LNCaP clone FGC (cell line): ENCODE measurements at regions not wholly inside any gene's neighbourhood (a gene's known extent, or its start where the extent isn't known, plus 50 kb on each side); places are given as distances from the start of the nearest gene placed in this dataset.

Experiments used
- DNase-seq: peaks from one replicate; pipeline ENCODE4 v3.0.0-alpha.2; 2011; ENCODE audit warnings: low read depth
- H3K4me3 ChIP-seq: 2 replicates; pipeline ENCODE4 v1.5.1; 2011; ENCODE audit warnings: mild to moderate bottlenecking, low read depth, low read length, control low read depth
- TF ChIP-seq, protein P1 (sequence below): IDR thresholded peaks from 2 replicates; pipeline ENCODE4 v1.5.1; 2012; ENCODE audit warnings: mild to moderate bottlenecking; ENCODE audit not compliant: control insufficient read depth, insufficient read depth; ENCODE audit errors: extremely low read depth

DNA sequence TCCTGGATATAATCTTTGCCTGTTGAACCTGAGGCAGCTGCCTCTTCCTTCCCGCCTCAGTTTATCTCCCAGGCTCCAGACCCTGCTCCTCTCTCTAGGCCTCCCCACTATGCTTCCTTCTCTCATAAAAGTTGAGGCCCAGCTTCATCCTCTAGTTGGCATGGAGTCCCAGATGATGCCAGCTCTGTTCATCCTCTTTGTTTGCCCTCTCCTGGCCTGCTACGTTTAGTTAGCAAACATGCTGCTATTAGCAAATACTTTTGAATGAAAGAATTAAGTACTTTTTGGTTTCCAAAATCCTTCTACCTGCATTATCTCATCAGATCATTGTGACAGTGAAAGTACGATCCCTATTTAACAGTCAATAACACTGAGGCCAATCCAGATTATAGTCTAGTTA lies 472.5 kb downstream of the COG6 start:
- H3K4me3 ChIP-seq, result no peak overlapping the region
- DNase-seq, result no peak
- TF ChIP-seq, protein P1, sequence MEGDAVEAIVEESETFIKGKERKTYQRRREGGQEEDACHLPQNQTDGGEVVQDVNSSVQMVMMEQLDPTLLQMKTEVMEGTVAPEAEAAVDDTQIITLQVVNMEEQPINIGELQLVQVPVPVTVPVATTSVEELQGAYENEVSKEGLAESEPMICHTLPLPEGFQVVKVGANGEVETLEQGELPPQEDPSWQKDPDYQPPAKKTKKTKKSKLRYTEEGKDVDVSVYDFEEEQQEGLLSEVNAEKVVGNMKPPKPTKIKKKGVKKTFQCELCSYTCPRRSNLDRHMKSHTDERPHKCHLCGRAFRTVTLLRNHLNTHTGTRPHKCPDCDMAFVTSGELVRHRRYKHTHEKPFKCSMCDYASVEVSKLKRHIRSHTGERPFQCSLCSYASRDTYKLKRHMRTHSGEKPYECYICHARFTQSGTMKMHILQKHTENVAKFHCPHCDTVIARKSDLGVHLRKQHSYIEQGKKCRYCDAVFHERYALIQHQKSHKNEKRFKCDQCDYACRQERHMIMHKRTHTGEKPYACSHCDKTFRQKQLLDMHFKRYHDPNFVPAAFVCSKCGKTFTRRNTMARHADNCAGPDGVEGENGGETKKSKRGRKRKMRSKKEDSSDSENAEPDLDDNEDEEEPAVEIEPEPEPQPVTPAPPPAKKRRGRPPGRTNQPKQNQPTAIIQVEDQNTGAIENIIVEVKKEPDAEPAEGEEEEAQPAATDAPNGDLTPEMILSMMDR, result no peak

- no peak for DNase-seq
- TF ChIP-seq, protein P1, result no peak
- no peak overlapping the region for H3K4me3 ChIP-seq
Measured at GRCh38 chr13:40129467-40129866, 474.0 kb downstream of the COG6 start.

- TF ChIP-seq, protein P1, result no peak
- no peak for DNase-seq
- H3K4me3 ChIP-seq, result no peak overlapping the region
Measured at GRCh38 chr13:40130871-40131636, 475.6 kb downstream of the COG6 start.

GRCh38 chr13:40132249-40132648 lies 476.8 kb downstream of the COG6 start:
- TF ChIP-seq, protein P1, result no peak
- H3K4me3 ChIP-seq, result no peak overlapping the region
- no peak for DNase-seq

DNA sequence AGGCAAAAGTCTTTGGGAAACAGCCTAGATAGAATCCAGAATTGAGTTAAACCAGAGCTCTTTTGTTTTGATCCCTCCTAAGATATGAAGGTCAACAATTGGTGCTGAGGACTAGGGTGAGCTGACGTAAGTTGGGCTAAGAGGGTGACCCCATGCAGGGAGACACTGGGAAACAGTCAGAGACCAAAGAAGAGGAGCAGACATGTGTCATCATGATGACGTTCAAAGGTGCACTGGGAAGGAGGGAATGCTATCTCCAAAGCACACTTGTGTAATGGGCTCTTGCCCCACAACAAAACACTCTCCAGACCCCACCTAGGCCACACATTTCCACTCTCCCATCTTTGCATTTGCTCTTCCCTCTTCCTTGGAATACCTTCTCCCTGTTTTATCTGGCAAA lies 481.4 kb downstream of the COG6 start:
- no peak for DNase-seq
- TF ChIP-seq, protein P1, result no peak

GRCh38 chr13:40137400-40137799 lies 481.9 kb downstream of the COG6 start:
- DNase-seq, result no peak
- TF ChIP-seq, protein P1, result no peak
- H3K4me3 ChIP-seq, result no peak overlapping the region

More for the DNA sequence above, 481.4 kb downstream of the COG6 start:
- H3K4me3 ChIP-seq, result no peak overlapping the region
